CD4-positive, alpha-beta T cell (primary cell): ENCODE measurements at regions not wholly inside any gene's neighbourhood (a gene's known extent, or its start where the extent isn't known, plus 50 kb on each side); places are given as distances from the start of the nearest gene placed in this dataset.

Experiments used
- ATAC-seq: fragments of 200-7000 bp; cut with Tn5 transposase; one replicate; pipeline ENCODE4 v1.10.0; 2022; ENCODE audit warnings: mild to moderate bottlenecking; ENCODE audit not compliant: poor library complexity
- CTCF ChIA-PET: fragments of 350-600 bp; sonication (Branson Sonifier 250); formaldehyde crosslinking; loops from one replicate; lab custom pipeline; 2021; ENCODE audit warnings: antibody characterized with exemption, inconsistent platforms; lab: Charles Lee
- POLR2A ChIA-PET: fragments of 350-600 bp; sonication (Branson Sonifier 250); formaldehyde crosslinking; loops from one replicate; lab custom pipeline; 2021; ENCODE audit warnings: antibody characterized with exemption, inconsistent platforms; lab: Charles Lee
- DNase-seq, 14 experiments: peaks; one replicate each; pipeline ENCODE4 v3.0.0-alpha.2; 2013 to 2020; ENCODE audit warnings: mixed read lengths in 2 of 14
- H3K27ac ChIP-seq, 2 donors: one replicate each; pipeline versions ENCODE4 v1.5.1 to v1.7.0; 2013; ENCODE audit warnings: low read length in 2 of 2, low read depth in 1 of 2, mild to moderate bottlenecking in 1 of 2
- H3K27me3 ChIP-seq, 2 experiments: 1 replicate in 1 of 2; 2 replicates in 1 of 2; pipeline versions ENCODE4 v1.6.1 to v1.7.0; 2013; ENCODE audit warnings: low read length in 2 of 2, control low read depth in 1 of 2, mild to moderate bottlenecking in 1 of 2, moderate library complexity in 1 of 2; ENCODE audit not compliant: insufficient read depth in 2 of 2, control insufficient read depth in 1 of 2
- H3K36me3 ChIP-seq: one replicate; pipeline ENCODE4 v1.6.1; 2013; ENCODE audit warnings: low read length, control low read depth; ENCODE audit not compliant: insufficient read depth
- H3K4me1 ChIP-seq: one replicate; pipeline ENCODE4 v1.6.1; 2013; ENCODE audit warnings: low read length, control low read depth; ENCODE audit not compliant: insufficient read depth
- H3K4me3 ChIP-seq: one replicate; pipeline ENCODE4 v1.5.1; 2013; ENCODE audit warnings: mild to moderate bottlenecking, low read length, moderate library complexity
- H3K9me3 ChIP-seq, 2 experiments: 1 replicate in 1 of 2; 2 replicates in 1 of 2; pipeline versions ENCODE4 v1.6.1 to v1.7.0; 2013; ENCODE audit warnings: low read length in 2 of 2, mild to moderate bottlenecking in 2 of 2, control low read depth in 1 of 2, moderate library complexity in 1 of 2; ENCODE audit not compliant: control insufficient read depth in 1 of 2, insufficient read depth in 1 of 2
- H3K27ac Mint-ChIP-seq: one replicate; pipeline ENCODE4 v1.8.0; 2020; ENCODE audit warnings: mixed read lengths
- H3K27me3 Mint-ChIP-seq: one replicate; pipeline ENCODE4 v1.8.0; 2021; ENCODE audit warnings: mixed read lengths
- H3K36me3 Mint-ChIP-seq: one replicate; pipeline ENCODE4 v1.8.0; 2021; ENCODE audit warnings: low read depth, mixed read lengths
- H3K4me1 Mint-ChIP-seq: one replicate; pipeline ENCODE4 v1.8.0; 2021; ENCODE audit warnings: low read depth, mixed read lengths
- H3K4me3 Mint-ChIP-seq: one replicate; pipeline ENCODE4 v1.8.0; 2020; ENCODE audit warnings: mild to moderate bottlenecking, mixed read lengths
- H3K9me3 Mint-ChIP-seq: one replicate; pipeline ENCODE4 v1.8.0; 2020; ENCODE audit warnings: mixed read lengths
- intact Hi-C, 2 experiments: fragments of 100-400 bp; cut with DNase I in 1 of 2; cut with micrococcal nuclease in 1 of 2; formaldehyde crosslinking; loops; one replicate each; pipeline versions ENCODE4 v1.15.1 to v1.9.0; 2023 to 2025; cut with DNase I, micrococcal nuclease
- TF ChIP-seq, protein P1 (sequence below): fragments of 200-600 bp; IDR thresholded peaks from one replicate; pipeline ENCODE4 v1.8.0; 2022; ENCODE audit warnings: antibody characterized with exemption, mild to moderate bottlenecking

DNA sequence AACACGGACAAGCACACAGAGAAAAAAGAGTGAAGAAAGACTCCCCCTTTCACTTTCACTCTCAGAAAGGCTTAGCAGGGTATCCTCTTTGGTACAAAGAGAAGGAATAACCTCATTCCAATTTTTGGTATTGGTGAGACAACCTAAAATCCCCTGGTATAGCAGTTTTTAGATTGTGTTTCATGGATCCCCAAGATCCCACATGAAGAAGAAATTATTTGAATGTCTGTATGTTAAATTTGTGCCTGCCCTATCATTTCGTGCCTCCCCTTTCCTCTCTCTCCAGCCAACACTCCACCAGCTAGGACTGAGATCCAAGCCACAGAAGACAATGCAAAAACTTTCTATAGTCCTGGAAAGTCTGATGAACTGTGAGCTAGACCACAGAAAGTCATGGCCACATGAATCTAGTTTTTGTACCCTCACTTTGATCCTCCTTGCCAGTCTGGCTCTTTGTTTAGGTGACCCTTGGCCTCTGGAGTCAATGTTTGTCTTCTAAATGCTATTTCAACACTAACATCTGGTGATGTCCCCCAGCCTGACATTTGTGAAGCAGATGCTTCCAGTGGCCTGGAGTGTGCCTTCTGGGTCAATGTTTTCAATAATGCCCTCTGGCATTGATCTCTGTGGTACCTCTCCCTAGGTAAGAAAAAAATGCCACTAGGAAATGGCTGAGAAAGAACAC, 181.9 kb upstream of the BMP4 start:
- Histone ChIP-seq H3K27me3 (no peaks in the 10 kb centered on the region), H3K4me1 (no peaks in the 10 kb centered on the region), H3K27ac (no peak overlapping the region), H3K9me3 (no peaks in the 10 kb centered on the region), H3K4me3 (no peak overlapping the region), H3K36me3 (no peaks in the 10 kb centered on the region)
- DNase-seq, result no peak
- no peaks in the 10 kb centered on the region for H3K4me1 Mint-ChIP-seq
- POLR2A ChIA-PET, result no interaction called here
- H3K27ac Mint-ChIP-seq, result no peak overlapping the region
- H3K9me3 Mint-ChIP-seq, result no peaks in the 10 kb centered on the region
- CTCF ChIA-PET, result no interaction called here
- H3K36me3 Mint-ChIP-seq, result no peaks in the 10 kb centered on the region
- ATAC-seq, result no peak
- TF ChIP-seq, protein P1, sequence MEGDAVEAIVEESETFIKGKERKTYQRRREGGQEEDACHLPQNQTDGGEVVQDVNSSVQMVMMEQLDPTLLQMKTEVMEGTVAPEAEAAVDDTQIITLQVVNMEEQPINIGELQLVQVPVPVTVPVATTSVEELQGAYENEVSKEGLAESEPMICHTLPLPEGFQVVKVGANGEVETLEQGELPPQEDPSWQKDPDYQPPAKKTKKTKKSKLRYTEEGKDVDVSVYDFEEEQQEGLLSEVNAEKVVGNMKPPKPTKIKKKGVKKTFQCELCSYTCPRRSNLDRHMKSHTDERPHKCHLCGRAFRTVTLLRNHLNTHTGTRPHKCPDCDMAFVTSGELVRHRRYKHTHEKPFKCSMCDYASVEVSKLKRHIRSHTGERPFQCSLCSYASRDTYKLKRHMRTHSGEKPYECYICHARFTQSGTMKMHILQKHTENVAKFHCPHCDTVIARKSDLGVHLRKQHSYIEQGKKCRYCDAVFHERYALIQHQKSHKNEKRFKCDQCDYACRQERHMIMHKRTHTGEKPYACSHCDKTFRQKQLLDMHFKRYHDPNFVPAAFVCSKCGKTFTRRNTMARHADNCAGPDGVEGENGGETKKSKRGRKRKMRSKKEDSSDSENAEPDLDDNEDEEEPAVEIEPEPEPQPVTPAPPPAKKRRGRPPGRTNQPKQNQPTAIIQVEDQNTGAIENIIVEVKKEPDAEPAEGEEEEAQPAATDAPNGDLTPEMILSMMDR, result no peak
- no peak overlapping the region for H3K4me3 Mint-ChIP-seq
- H3K27me3 Mint-ChIP-seq, result peaks cover 22% of the 10 kb centered on the region
- intact Hi-C loops, result no loop called here

DNA sequence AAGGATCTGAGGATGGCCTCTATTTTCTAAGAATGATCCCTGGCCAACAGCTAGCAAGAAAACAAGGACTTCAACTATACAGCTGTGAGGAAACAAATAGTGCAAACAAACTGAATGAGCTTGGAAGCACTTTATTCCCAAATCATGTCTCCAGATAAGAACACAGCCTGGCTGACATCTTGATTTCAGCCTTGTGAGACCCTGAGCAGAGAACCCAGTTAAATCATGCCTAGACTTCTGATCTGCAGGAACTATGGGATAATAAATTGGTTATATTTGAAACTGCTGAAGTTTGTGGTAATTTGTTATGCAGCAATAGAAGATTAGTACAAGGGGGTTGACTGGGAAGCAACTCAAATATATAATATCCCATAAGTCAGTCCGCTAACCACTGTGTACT, 183.9 kb upstream of the BMP4 start:
- no peaks in the 10 kb centered on the region for H3K4me1 ChIP-seq
- ATAC-seq (no peak), DNase-seq (no peak)
- H3K4me3 ChIP-seq, result no peak overlapping the region
- intact Hi-C loops, result no loop called here
- Mint-ChIP-seq H3K9me3 (no peaks in the 10 kb centered on the region), H3K36me3 (no peaks in the 10 kb centered on the region), H3K27ac (no peak overlapping the region), H3K4me1 (no peaks in the 10 kb centered on the region), H3K27me3 (peaks cover 23% of the 10 kb centered on the region), H3K4me3 (no peak overlapping the region)
- H3K9me3 ChIP-seq, result no peaks in the 10 kb centered on the region
- ChIA-PET CTCF (no interaction called here), POLR2A (no interaction called here)
- no peak overlapping the region for H3K27ac ChIP-seq
- no peaks in the 10 kb centered on the region for H3K27me3 ChIP-seq
- TF ChIP-seq, protein P1, result no peak
- no peaks in the 10 kb centered on the region for H3K36me3 ChIP-seq

DNA sequence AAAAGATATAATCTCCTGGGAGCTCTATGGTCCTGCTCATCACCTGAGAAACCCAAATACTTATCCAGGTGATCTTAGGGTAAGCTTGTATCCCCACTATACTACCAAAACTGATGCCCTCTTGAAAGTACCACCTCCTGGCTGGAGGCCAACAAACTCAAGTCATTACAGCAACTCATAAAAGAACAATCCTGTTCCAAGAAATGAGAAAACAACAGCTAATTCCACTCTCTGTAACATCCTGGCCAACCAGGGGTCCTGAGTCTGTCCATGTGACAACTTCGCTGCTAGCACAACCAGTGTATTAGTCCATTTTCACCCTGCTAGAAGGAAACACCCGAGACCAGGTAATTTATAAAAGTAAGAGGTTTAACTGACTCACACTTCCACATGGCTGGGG, 190.0 kb upstream of the BMP4 start:
- Histone ChIP-seq H3K4me3 (no peak overlapping the region), H3K27me3 (no peaks in the 10 kb centered on the region), H3K4me1 (no peaks in the 10 kb centered on the region), H3K9me3 (peaks cover 4 to 5% of the 10 kb centered on the region in 2 experiments), H3K27ac (no peak overlapping the region), H3K36me3 (no peaks in the 10 kb centered on the region)
- ChIA-PET POLR2A (no interaction called here), CTCF (no interaction called here)
- Mint-ChIP-seq H3K4me1 (no peaks in the 10 kb centered on the region), H3K27ac (no peak overlapping the region), H3K36me3 (no peaks in the 10 kb centered on the region), H3K27me3 (peaks cover 11% of the 10 kb centered on the region), H3K9me3 (peaks cover 8% of the 10 kb centered on the region), H3K4me3 (no peak overlapping the region)
- intact Hi-C loops, result no loop called here
- TF ChIP-seq, protein P1, result no peak
- no peak for ATAC-seq
- DNase-seq, result no peak
